K562 (cell line): ENCODE measurements at regions not wholly inside any gene's neighbourhood (a gene's known extent, or its start where the extent isn't known, plus 50 kb on each side); places are given as distances from the start of the nearest gene placed in this dataset.

Experiments
- HNRNPH1 ChIP-seq: fragments of 200-400 bp; formaldehyde crosslinking; optimal IDR thresholded peaks from 2 replicates; pipeline ENCODE3; 2017; ENCODE audit warnings: low read depth, mild to moderate bottlenecking, low read length, moderate library complexity
- MYC ChIP-seq, 2 experiments: fragments of 250-450 bp in 1 of 2; sonication (Bioruptor Pico) in 1 of 2; IDR thresholded peaks; 2 replicates each; pipeline versions ENCODE4 v1.5.1 to v1.6.1; 2012 to 2021; ENCODE audit warnings: low read depth in 2 of 2, borderline replicate concordance in 1 of 2, improper control_type of control experiment in 1 of 2, low read length in 1 of 2, mild to moderate bottlenecking in 1 of 2, moderate library complexity in 1 of 2
- TEAD2 ChIP-seq: fragments of 450-650 bp; IDR thresholded peaks from 2 replicates; pipeline ENCODE4 v1.6.1; 2016; ENCODE audit warnings: missing genetic modification characterization, control low read depth, missing compliant biosample characterization

- TF ChIP-seq TEAD2 (no peak), HNRNPH1 (no peak), MYC (IDR thresholded peaks at IDR 0.05; ENCODE audit: low read depth, low read length) (no peak), MYC (CRISPR knock-in tag; IDR thresholded peaks at IDR 0.05; ENCODE audit: borderline replicate concordance, low read depth) (no peak)
Observed at GRCh38 chr3:107220538-107220937, 156.7 kb upstream of the CCDC54 start.
